GM19043 (cell line): ENCODE measurements at regions not wholly inside any gene's neighbourhood (a gene's known extent, or its start where the extent isn't known, plus 50 kb on each side); places are given as distances from the start of the nearest gene placed in this dataset.

ENCODE experiments used
- ATAC-seq: cut with Tn5 transposase; IDR thresholded peaks from one replicate; pipeline ENCODE4 v1.9.1; 2021; ENCODE audit warnings: low read depth; ENCODE audit not compliant: unreplicated experiment

DNA sequence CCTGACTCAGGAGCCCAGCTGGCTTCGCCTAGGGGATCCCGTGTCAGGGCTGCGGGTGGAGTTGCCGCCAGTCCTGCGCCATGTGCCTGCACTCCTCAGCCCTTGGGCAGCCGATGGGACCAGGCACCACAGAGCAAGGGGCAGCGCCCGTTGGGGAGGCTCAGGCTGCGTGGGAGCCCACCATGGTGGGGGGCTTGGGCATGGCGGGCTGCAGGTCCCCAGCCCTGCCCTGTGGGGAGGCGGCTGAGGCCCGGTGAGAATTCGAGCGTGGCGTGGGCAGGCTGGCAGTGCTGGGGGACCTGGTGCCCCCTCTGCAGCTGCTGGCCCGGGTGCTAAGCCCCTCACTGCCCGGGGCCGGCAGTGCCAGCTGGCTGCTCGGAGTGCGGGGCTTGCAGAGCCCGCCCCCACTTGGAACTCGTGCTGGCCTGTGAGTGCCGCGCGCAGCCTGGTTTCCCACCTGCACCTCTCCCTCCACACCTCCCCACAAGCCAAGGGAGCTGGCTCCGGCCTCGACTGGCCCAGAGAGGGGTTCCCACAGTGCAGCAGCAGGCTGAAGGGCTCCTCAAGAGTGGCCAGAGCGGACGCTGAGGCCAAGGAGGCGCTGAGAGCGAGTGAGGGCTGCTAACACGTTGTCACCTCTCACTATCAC is 135.1 kb upstream of the SEL1L start:
- ATAC-seq = no peak

DNA sequence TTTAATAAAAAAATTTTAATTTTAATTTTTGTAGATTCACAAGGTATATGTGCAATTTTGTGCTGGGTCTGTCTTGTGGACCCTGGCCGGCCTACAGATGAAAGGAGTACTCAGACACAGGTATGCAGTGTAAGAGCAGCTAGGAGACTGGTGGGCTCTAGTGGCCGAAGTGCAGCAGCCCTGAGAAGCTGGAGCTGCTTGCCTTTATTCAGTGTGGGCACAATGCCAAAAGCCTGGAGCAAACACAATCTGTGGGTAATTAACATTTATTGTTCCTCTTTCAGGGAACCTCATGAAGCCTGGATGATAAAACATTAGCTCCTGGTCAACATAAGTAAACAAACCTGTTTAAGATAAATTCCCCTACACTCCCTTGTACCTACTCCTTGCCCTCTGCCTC is 135.7 kb upstream of the SEL1L start:
- ATAC-seq = no peak

DNA sequence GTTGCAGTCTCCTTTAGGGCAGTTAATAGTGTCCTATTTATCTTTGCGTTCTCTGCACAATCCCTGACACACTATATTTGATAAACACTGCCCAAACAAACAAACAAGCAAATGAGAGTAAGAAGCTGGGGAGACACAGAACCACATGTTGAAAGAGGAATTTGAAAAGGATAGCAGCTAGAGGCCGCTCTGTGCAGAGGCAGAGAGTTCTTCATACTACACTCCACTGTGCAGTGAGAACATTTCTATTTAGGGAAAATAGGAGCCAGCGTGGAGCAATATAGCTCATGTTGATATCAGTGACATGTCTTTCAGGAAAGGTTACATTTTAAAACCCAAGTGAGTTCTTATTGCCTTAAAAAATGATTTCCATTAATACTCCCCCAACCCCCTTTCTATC is 140.3 kb upstream of the SEL1L start:
- no peak for ATAC-seq

DNA sequence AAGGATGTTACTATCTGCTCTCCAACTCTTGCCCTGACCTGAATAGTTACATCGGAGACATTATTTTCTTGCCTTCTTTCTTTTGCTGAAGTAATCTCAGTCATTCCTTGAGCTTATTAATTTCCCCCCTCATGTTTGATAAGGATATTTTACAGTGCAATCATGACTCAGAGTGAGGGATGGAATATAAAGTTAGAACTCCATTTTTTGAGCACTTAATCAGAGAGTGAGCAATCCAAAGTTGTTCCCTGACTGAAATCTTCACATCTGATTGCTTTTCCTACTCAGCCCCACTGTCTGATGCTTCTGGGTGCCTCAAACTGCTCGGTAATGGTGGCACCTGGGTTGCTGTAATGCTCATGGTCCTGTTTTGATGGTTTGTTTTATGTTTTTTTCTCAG is 142.7 kb upstream of the SEL1L start:
- no peak for ATAC-seq

DNA sequence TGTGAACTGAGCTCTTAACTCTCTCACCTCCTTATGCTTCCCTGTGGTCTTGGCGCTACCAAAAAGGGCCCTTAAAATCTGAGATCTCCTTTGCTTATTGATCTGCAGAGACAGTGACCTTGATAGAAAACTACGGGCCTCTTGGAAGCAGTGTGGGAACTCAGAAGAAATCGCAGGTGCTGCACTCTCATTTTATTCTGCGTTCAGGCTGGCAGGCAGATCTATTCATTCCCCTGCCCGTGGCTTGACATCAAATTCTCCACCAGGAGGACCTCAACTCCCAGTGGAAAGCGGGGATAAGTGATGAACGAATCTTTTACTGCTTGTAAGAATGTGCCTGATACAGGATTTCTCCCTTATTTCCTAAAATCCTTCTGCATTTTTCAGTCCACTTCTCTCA is 143.2 kb upstream of the SEL1L start:
- ATAC-seq = no peak

DNA sequence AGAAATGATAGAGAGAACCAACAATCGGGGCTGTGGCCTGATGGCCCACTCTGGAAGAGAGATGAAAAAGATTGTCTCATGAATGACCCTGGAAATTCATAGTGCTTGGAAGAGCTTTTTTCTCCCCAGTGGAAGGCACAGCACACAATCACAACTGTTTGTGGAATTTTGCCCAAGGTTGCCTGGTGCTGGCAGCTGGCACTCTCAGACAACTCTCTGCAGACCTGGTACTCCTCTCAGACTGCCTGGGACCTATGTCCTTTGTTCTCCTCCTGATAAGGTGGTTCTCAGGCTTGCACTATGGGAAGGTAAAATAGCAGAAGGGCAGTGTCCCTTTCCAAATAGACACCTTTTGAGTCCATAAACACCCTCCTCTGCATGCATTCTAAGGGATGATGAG is 144.1 kb upstream of the SEL1L start:
- no peak for ATAC-seq

DNA sequence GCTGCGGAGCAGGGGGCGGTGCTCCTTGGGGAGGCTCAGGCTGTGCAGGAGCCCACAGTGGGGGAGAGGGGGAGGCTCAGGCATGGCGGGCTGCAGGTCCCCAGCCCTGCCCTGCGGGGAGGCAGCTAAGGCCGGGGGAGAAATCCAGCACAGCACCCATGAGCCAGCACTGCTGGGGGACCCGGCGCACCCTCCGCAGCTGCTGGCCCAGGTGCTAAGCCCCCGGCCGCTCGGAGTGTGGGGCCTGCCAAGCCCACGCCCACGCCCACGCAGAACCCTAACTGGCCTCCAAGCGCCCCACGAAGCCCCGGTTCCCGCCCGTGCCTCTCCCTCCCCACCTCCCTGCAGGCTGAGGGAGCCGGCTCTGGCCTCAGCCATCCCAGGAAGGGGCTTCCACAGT is 145.6 kb upstream of the SEL1L start:
- ATAC-seq = no peak

DNA sequence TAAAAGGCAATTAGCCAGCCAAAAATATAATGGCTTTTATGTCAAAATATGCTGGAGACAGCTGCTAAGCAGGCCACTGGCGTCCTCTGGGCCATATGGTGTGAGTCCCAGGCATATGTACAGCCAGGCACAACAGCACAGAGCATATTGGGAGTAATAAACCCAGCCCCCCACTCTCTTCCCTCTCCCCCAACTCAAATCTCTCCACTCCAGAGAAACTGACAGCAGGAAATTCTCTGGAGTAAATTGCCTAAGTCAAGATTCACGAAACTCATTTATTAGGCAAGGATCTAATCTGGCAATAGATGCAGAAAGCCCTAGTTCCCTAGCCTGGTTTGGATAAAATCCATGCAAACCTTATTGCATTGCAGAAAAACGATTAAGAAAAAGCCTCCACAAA is 147.9 kb upstream of the SEL1L start:
- ATAC-seq = no peak

DNA sequence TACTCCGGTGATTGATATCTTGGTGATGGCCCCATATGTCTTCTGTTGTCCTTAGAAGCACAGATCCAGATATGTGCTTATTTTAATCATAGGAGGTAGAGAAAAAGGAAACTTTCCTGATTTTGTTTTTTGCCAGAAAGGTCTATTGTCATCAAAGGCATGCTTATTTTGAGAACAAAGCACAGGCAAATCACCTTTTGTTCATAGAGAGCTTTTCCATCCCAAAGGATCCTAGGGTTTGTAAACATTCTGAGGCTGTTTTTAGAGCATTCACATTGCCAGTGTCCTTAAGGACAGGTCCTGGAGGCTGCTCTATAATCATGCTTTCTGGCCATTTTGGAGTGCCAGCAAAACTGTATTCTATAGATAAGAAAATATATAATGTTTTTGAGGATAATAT is 148.5 kb upstream of the SEL1L start:
- no peak for ATAC-seq

DNA sequence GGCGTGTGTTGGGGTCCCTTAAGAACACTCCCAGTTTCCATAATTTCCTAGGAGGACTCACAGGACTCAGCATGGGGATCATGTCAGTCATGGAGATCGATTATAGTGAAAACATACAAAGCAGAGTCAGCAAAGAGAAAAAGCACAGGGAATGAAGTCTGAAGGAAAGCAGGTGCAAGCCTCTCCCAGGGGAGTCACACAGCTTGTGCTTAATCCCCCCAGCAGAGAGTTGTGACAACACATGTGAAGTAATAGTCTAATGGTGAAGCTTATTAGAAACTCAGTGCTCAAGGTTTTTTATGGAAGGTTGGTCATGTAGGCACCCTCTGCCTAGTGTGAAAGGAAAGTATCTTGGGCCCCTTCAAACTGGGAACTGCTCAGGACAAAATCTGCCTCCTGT is 149.0 kb upstream of the SEL1L start:
- no peak for ATAC-seq

DNA sequence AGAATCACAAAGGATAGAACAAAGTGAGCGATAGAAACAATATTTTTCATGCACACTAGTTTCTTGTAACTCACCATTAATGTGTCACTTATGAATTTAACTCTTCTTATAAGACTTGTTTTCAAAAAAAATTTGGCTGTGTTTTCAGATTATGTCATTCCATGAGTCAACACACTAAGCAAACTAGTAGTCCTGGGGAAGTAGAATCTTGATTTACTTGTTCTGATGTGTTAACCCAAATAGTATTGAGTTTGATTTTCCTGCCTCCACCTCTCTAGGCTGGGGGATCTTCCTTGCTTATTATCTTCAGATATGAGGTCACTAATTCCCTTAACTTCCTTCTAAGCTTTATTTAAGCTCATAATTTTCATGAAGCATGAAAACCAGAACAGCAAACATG is 151.0 kb upstream of the SEL1L start:
- ATAC-seq = no peak

DNA sequence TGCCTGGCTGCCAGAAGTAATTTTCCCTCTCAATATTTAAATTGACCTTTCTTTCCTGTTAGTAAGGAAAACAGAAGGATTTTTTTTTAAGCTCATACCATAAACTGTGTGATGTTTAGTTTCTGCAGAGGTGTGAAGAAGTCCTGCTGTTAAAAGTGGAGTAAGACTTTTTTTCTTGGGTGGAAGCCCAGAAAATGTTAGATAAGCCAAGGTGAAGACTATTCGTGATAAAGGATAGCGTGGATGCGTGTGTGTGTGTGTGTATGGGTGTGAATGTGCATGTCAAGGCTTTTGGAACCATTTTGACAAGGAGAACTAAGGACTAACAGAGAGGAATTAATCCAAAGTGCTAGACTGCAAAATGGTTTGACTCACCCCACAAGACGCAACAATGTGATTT is 152.9 kb upstream of the SEL1L start:
- no peak for ATAC-seq

DNA sequence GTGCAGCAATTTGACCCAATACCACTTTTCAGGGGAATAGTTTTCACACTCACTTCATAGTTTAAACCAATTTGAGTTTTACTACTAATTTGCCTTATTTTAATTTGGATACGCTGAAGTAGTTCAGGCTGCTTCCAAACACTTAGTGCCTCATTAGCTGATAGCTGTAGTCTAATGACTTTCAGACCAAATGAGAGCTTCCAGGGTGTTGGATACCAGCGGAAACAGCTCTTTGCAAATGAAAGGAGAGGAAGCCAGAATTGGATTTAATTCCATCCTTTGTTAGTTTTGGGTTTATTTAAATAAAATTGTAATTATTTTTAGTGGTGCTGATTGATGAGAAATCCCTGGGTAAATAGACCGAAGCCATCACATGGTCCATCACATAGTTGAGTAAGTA is 158.3 kb upstream of the SEL1L start:
- ATAC-seq = no peak

DNA sequence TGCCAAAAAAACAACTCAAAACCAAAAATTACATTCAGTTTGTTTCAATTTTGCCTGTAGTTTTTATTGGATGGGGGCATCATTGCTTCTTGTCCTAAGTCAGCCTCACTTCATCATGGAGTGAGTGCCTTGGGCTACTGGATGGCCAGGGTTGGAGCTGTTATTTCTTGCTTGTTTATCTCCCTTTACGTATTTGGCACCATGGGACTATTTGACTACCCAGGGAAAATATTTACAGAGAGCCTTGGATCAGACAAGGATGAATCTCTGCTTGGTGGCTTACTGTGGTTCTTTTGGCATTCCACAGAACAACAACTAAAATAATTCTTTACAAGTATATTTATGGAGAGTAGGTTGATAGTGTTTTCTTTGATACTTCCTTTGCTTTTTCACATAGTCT is 160.8 kb upstream of the SEL1L start:
- ATAC-seq = no peak

DNA sequence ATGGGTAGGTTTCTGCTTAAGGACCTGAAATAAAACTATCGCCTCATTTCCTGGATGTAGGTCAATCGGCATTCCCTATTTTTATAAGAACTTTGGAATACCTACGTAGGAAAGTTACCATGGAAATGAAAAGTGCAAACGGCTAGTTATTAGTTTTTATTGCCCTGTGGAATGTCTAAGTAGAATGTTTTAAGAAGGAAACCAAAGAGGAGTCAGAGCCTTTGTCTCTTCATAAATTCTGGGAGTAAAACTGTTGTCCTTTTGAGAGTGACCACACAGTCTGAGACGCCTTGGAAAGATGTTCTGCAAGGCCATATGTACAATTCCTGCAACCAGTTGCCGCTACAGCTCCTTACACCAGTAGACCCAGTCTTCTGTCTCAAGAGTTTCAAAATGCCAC is 176.0 kb upstream of the SEL1L start:
- no peak for ATAC-seq

DNA sequence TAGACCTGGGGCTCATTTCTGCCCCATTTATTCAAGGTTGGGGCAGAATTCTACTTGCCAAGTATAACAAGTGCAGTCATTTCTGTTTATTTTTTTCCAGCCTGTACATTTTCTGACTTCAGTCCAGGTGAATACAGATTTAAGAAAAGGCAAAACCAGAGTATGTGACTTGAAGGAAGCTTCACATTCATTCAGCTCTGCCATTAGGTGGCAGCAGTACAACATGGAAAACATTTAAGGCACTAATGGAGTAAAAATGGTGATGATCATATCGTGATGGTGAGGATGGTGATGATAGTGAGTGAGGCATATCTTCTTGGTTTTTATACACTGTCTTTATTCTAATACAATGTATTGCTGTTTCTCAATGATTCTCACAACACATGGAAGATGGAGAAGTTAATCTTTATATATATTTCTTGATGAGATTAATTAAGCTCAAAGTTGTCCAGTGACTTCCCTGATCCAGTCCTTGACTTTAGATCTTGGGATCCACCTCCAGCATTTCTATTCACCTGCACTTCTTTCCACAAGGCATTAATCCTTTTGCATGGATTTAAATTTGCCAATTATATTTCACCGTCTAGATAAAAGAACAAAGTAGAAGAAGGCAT is 176.7 kb upstream of the SEL1L start:
- ATAC-seq = peak; percentile 67

DNA sequence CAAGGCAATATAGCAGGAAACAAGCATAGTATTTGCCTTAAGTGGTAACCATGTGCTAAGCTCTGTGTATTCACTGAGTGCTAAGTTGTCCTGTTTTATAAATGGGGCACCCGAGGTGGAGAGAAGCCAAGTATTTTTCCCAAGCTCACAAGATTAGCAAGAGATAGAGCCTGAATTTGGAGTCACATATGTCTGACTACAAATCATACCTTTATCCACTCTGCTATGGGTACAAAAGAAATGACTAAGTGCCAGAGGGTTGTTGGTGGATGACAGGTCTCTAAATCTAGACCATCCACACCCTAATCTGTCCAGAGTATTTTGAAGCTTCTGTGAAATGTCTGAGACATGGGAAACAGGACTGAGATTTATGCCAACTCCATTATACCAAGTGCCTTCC is 182.1 kb upstream of the SEL1L start:
- ATAC-seq = no peak

DNA sequence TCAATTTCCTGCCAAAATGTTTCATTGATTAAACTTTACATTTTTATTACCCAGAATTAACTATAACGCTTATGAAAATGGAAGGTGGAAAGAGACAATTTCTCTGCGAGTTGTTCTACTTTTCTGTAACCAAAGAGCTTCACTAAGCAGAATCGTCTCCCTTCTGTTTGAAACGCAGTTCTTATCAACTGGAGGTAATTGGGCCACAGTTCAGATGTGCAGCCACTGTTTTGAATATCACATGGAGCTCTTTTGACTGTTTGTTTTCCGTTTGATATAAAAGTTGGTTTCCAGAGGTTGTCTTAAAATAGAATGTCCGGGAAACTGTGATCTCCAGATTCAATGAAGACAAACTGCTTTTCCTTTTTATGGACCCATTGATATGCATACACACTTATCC is 183.3 kb upstream of the SEL1L start:
- ATAC-seq = no peak

DNA sequence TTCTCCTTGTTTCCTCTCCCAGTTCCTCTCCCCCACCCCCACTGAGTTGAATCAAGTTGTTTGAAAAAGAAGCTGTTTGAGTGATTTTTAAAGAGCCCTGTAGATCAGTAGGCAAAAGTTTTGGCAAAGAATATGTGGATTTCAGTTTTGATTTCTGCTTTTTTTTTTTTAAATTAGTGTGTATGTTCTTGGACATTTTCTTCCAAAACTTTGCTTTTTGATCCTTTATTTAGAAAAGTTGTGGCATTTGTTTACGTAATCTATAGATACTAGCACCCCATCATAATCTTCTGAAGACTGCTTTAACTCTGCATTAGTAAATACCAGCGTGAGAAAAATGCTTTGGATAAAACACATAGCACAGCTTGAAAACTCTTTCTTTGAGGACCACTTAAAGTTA is 190.3 kb upstream of the SEL1L start:
- ATAC-seq = no peak

DNA sequence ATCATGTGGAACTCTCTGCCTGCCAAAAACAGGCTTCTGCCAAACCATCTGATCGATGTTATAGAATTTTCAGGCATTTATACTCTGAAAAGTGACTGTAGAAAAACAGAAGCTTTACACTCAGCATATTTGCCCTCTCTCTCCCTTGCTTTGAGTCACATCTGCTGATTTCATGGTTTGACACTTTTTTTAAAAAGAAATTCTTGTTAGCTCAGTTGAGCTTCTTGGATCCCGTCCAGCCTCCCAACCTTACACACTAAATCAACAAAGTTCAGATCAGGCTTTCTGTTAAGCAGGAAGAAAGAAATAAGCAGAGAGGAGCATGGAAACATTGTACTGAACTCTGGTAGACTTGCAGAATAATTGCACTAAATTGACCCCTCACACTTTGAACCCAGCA is 193.6 kb upstream of the SEL1L start:
- no peak for ATAC-seq

DNA sequence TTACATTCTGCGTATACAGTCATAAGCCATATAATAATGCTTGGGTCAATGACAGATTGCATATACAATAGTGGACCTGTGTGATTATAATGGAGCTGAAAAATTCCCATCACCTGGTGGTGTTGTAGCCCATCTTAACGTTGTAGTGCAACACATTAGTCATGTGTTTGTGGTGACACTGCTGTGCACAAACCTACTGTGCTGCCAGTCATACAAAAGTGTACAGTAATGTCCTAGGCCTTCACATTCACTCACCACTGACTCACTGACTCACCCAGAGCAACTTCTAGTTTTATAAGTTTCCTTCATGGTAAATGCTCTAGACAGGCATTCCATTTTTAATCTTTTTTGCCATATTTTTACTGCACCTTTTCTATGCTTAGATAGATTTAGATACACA is 194.8 kb upstream of the SEL1L start:
- ATAC-seq = no peak

DNA sequence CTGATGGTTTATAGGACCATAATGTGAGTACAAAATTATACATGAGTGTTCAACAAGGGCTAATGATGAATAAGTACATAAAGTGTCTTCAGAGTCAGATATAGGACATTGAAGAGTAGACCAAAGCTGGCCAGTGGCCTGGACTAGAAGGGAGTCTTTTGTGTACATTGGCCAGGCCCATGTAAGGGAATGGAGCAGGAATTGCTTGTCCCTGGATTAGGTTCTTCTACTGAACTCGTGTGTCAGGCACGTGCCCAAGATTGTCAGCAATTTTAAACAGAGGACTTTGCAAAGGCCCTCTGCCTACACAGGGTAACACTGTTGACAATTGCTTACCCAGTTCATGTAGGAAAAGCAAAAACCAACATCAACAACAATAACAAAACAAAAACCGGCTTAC is 196.0 kb upstream of the SEL1L start:
- no peak for ATAC-seq

DNA sequence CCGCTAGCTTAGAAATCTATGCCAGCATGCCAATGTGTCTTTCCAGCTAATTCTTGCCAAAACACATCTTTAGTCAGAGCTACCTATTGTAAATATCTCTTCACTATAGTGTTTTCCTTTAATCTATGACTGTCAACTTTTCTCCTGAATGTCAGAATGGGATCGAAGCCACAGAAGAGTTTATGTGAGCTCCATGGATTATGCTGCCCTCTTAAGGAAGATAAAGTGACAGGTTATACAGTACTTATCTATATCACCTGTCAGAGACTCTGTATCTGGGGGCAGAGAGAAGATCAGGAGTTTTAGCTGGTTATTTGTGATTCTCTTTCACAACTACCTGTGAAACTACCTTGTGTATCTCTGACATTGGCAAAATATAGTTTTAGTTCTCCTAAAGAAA is 204.3 kb upstream of the SEL1L start:
- ATAC-seq = no peak
